ENCODE measurements at regions not wholly inside any gene's neighbourhood (a gene's known extent, or its start where the extent isn't known, plus 50 kb on each side); places are given as distances from the start of the nearest gene placed in this dataset.

GRCh38 chr11:37468344-37468743 is 870.3 kb upstream of the RAG2 start:
- H3K27me3 ChIP-seq (ENCODE audit: control insufficient read depth, insufficient read depth, low read length), result no peaks in the 10 kb centered on the region
- H3K36me3 ChIP-seq (ENCODE audit: control insufficient read depth, insufficient read depth, low read length), result no peaks in the 10 kb centered on the region
- ChIA-PET CTCF (interaction anchor here (1.1 kb wide), 1 partner anchor 43 kb away, joined by 3 read pairs; no protein-coding TSS in a partner anchor), POLR2A (no interaction called here)
- H3K4me3 ChIP-seq (ENCODE audit: low read depth, low read length), result no peak overlapping the region
- DNase-seq (ENCODE audit: low read depth), result no peak
- no peak for TF ChIP-seq CTCF (IDR thresholded peaks at IDR 0.05; ENCODE audit: insufficient read depth, low read depth, low read length)

- no peaks in the 10 kb centered on the region for H3K27me3 ChIP-seq (ENCODE audit: control insufficient read depth, insufficient read depth, low read length)
- POLR2A ChIA-PET, result no interaction called here
- no peak for DNase-seq (ENCODE audit: low read depth)
- no peaks in the 10 kb centered on the region for H3K36me3 ChIP-seq (ENCODE audit: control insufficient read depth, insufficient read depth, low read length)
- CTCF ChIA-PET, result no interaction called here
- TF ChIP-seq CTCF (IDR thresholded peaks at IDR 0.05; ENCODE audit: insufficient read depth, low read depth, low read length), result no peak
- H3K4me3 ChIP-seq (ENCODE audit: low read depth, low read length), result no peak overlapping the region
These were observed 867.2 kb upstream of the RAG2 start for GRCh38 chr11:37465221-37465620.

DNA sequence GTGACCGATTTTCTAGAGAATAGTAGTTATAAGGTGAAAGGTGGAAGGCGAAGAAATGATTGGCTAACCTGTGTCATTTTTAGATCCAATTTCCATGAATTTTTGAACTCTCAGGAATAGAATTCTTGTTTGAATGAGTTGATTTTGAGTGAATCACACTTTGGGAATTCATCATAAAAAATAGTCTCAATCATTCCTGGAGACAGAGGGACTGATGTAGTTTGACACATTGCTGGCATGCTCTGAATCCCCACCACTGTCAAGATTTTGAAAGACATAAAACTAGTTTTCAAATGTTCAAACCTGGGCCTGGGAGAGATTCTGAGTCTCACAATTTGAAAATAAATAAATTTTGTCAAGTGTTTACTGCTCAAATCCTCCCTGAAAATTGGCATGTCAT is 861.4 kb upstream of the RAG2 start:
- no peak for TF ChIP-seq CTCF (IDR thresholded peaks at IDR 0.05; ENCODE audit: insufficient read depth, low read depth, low read length)
- ChIA-PET CTCF (no interaction called here), POLR2A (no interaction called here)
- no peak for DNase-seq (ENCODE audit: low read depth)
- Histone ChIP-seq H3K4me3 (ENCODE audit: low read depth, low read length) (no peak overlapping the region), H3K27me3 (ENCODE audit: control insufficient read depth, insufficient read depth, low read length) (no peaks in the 10 kb centered on the region), H3K36me3 (ENCODE audit: control insufficient read depth, insufficient read depth, low read length) (no peaks in the 10 kb centered on the region)

DNA sequence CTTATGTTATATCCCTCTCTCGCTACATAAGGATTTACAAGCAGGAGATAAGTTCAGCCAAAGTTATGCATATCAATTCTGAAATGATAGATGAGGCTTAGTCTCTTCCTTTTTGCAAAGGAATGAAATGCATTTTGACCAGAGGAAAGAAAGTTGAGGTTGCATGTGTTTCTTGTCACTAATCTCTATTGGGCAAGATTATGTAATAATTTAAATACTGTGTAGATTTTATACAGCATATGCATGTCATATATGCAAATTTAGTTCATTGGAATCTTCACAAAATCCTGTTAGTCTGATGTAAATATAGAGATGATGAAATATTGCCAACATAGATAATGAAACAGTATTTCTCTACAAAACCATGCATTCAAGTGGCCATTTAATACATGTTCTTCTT is 858.7 kb upstream of the RAG2 start:
- Histone ChIP-seq H3K4me3 (ENCODE audit: low read depth, low read length) (no peak overlapping the region), H3K27me3 (ENCODE audit: control insufficient read depth, insufficient read depth, low read length) (no peaks in the 10 kb centered on the region), H3K36me3 (ENCODE audit: control insufficient read depth, insufficient read depth, low read length) (no peaks in the 10 kb centered on the region)
- TF ChIP-seq CTCF (IDR thresholded peaks at IDR 0.05; ENCODE audit: insufficient read depth, low read depth, low read length), result no peak
- CTCF ChIA-PET, result no interaction called here
- no peak for DNase-seq (ENCODE audit: low read depth)
- POLR2A ChIA-PET, result no interaction called here

DNA sequence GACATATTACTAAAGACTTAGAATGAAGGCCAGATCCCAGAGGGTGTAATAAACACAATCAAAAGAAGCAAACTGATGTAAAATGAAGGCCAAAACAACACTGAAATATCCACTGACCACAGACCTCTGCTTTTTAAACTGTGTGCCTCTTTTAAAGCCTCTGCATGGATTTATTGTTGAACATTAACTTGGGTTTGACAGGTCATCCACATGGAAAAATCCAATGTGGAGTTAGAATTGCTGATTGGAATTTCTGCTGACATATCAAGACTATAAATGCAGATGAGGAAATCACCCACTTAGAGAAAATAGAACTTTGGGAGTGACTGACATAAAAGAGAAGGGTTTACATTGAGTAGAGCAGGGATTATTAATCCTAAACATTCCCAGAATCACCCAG is 853.9 kb upstream of the RAG2 start:
- no peak for TF ChIP-seq CTCF (IDR thresholded peaks at IDR 0.05; ENCODE audit: insufficient read depth, low read depth, low read length)
- POLR2A ChIA-PET, result no interaction called here
- no peak for DNase-seq (ENCODE audit: low read depth)
- no peaks in the 10 kb centered on the region for H3K36me3 ChIP-seq (ENCODE audit: control insufficient read depth, insufficient read depth, low read length)
- CTCF ChIA-PET, result no interaction called here
- no peaks in the 10 kb centered on the region for H3K27me3 ChIP-seq (ENCODE audit: control insufficient read depth, insufficient read depth, low read length)
- H3K4me3 ChIP-seq (ENCODE audit: low read depth, low read length), result no peak overlapping the region
